ENCODE measurements at regions not wholly inside any gene's neighbourhood (a gene's known extent, or its start where the extent isn't known, plus 50 kb on each side); places are given as distances from the start of the nearest gene placed in this dataset.

DNA sequence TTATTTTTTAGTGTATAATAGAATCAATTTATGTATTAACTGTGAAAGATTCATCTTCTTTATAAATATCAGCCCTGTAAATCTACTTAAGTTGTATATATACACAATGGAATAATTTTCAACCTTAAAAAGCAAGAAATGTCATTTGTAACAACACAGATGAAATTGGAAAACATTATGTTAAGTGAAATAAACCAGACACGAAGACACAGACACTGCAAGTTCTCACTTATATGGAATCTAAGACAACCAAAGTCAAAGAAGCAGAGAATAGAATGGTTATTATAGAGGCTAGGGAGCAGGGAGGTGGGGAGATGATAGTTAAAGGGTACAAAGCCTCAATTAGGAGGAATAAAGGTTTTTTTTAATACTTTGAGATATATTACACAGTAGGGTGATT lies 1404.4 kb downstream of the HACE1 start:
- TF ChIP-seq, protein P1, sequence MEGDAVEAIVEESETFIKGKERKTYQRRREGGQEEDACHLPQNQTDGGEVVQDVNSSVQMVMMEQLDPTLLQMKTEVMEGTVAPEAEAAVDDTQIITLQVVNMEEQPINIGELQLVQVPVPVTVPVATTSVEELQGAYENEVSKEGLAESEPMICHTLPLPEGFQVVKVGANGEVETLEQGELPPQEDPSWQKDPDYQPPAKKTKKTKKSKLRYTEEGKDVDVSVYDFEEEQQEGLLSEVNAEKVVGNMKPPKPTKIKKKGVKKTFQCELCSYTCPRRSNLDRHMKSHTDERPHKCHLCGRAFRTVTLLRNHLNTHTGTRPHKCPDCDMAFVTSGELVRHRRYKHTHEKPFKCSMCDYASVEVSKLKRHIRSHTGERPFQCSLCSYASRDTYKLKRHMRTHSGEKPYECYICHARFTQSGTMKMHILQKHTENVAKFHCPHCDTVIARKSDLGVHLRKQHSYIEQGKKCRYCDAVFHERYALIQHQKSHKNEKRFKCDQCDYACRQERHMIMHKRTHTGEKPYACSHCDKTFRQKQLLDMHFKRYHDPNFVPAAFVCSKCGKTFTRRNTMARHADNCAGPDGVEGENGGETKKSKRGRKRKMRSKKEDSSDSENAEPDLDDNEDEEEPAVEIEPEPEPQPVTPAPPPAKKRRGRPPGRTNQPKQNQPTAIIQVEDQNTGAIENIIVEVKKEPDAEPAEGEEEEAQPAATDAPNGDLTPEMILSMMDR (IDR thresholded peaks at IDR 0.05) = no peak
- no peak for TF ChIP-seq POLR2A (IDR thresholded peaks at IDR 0.05; ENCODE audit: low read depth)
- TF ChIP-seq POLR2AphosphoS5 (IDR thresholded peaks at IDR 0.05) = no peak
- no peak for TF ChIP-seq EP300 (IDR thresholded peaks at IDR 0.05)
- 58% methylated on average over 1 of the region's 1 CpG for WGBS
- DNase-seq (ENCODE audit: extremely low spot score) = no peak
- H3K9me3 ChIP-seq = no peaks in the 10 kb centered on the region
- intact Hi-C loops (cut with DNase I) = no loop called here
- H3K4me3 ChIP-seq = no peak overlapping the region
- no peaks in the 10 kb centered on the region for H3K4me1 ChIP-seq
- H3K27ac ChIP-seq (replicated peaks in 1 of 4) = no peak overlapping the region
- H3K27me3 ChIP-seq = no peaks in the 10 kb centered on the region
- H3K36me3 ChIP-seq = no peaks in the 10 kb centered on the region

DNA sequence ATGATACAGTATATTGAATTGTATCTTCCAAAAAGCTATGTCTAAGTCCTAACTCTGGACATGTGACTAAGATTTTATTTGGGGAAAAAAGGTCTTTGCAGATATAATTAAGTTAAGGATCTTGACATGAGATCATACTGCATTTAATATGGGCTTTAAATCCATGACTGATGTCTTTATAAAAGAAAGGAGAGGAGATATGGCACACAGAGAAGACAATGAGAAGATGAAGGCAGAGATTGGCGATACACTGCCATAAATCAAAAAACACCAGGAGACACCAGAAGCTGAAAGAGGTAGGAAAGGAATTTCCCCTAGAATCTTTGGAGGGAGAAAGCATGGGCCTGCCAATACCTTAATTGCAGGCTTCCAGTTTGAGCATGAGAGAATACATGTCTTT lies 1450.2 kb downstream of the HACE1 start:
- Histone ChIP-seq H3K27me3 (no peaks in the 10 kb centered on the region), H3K4me1 (no peaks in the 10 kb centered on the region), H3K27ac (replicated peaks in 1 of 4) (no peak overlapping the region), H3K4me3 (no peak overlapping the region), H3K36me3 (no peaks in the 10 kb centered on the region), H3K9me3 (no peaks in the 10 kb centered on the region)
- intact Hi-C loops (cut with DNase I) = no loop called here
- 81% methylated on average over 1 of the region's 1 CpG for WGBS
- TF ChIP-seq, protein P1 (IDR thresholded peaks at IDR 0.05) = no peak
- no peak for DNase-seq (ENCODE audit: extremely low spot score)

DNA sequence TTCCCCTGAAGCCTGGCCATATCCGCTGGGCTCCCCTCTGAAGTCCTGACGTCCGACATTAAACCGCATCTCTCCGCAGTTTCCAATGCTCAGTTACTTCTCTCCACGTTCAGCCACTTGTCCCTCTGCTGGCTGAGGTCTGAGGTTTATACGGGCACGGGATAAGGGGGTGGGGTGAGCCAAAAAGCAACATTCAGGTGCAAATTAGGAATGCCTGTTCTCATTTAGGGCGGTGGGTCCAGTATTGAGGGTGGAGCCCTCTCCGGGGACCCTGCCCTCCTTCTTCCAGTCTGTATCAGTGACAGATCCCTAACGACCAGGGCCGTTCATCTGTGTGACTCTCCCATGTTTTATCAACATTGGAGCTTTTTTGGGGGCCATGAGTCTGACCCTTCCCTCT lies 1454.4 kb downstream of the HACE1 start:
- peaks cover 0 to 4% (median under 1%) of the 10 kb centered on the region in 4 donors for H3K9me3 ChIP-seq
- no peaks in the 10 kb centered on the region for H3K27me3 ChIP-seq
- WGBS = 86% methylated on average over 12 of the region's 12 CpGs
- H3K27ac ChIP-seq (replicated peaks in 1 of 4) = no peak overlapping the region
- no peak overlapping the region for H3K4me3 ChIP-seq
- no peak for DNase-seq (ENCODE audit: extremely low spot score)
- no peaks in the 10 kb centered on the region for H3K36me3 ChIP-seq
- H3K4me1 ChIP-seq = no peaks in the 10 kb centered on the region
- intact Hi-C loops (cut with DNase I) = no loop called here
- TF ChIP-seq POLR2A (IDR thresholded peaks at IDR 0.05; ENCODE audit: low read depth) = no peak
- TF ChIP-seq POLR2AphosphoS5 (IDR thresholded peaks at IDR 0.05) = no peak
- TF ChIP-seq EP300 (IDR thresholded peaks at IDR 0.05) = no peak
- TF ChIP-seq, protein P1 (IDR thresholded peaks at IDR 0.05) = no peak

DNA sequence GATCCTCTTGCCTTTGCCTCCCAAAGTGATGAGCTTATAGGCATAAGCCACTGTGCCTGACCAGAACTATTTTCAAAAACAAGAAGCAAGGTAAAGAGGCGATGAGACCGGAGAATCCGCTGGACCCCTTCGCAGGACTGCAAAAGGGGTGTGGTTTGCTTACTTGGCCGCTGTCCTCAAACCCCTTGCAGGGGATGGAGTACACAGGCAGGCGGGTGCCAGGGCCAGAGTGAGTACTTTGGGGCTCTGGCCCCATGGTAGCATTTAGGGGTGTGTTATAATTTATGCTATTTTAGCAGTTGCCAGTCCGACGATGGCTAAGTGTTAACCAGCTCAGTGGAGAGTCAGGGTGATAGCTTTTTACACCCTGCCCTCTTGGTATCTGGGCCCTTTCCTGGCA lies 1454.9 kb downstream of the HACE1 start:
- TF ChIP-seq, protein P1 (IDR thresholded peaks at IDR 0.05) = no peak
- TF ChIP-seq POLR2A (IDR thresholded peaks at IDR 0.05; ENCODE audit: low read depth) = no peak
- TF ChIP-seq POLR2AphosphoS5 (IDR thresholded peaks at IDR 0.05) = no peak
- 90% methylated on average over 8 of the region's 8 CpGs for WGBS
- Histone ChIP-seq H3K9me3 (peaks cover 0 to 5% (median 2%) of the 10 kb centered on the region in 4 donors), H3K27me3 (no peaks in the 10 kb centered on the region), H3K36me3 (no peaks in the 10 kb centered on the region), H3K4me1 (no peaks in the 10 kb centered on the region), H3K27ac (replicated peaks in 1 of 4) (no peak overlapping the region), H3K4me3 (no peak overlapping the region)
- intact Hi-C loops (cut with DNase I) = no loop called here
- no peak for DNase-seq (ENCODE audit: extremely low spot score)

DNA sequence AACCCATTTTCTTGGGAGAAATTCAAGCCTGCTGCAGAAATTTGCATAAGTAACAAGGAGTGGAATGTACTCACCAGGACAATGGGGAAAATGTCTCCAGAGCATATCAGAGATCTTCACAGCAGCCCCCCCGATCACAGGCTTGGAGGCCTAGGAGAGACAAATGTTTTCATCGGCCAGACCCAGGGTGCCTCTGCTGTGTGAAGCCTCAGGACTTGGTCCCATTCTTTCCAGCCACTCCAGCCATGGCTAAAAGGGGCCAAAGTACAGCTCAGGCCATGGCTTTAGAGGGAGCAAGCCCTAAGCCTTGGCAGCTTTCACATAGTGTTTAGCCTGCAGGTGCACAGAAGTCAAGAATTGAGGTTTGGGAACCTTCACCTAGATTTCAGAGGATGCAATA lies 1463.0 kb downstream of the HACE1 start:
- Histone ChIP-seq H3K27me3 (no peaks in the 10 kb centered on the region), H3K4me1 (no peaks in the 10 kb centered on the region), H3K4me3 (no peak overlapping the region), H3K27ac (replicated peaks in 1 of 4) (no peak overlapping the region), H3K9me3 (peaks cover 0 to 5% (median 2%) of the 10 kb centered on the region in 4 donors), H3K36me3 (no peaks in the 10 kb centered on the region)
- intact Hi-C loops (cut with DNase I) = no loop called here
- TF ChIP-seq POLR2A (IDR thresholded peaks at IDR 0.05; ENCODE audit: low read depth) (no peak), POLR2AphosphoS5 (IDR thresholded peaks at IDR 0.05) (no peak), EP300 (IDR thresholded peaks at IDR 0.05) (no peak)
- TF ChIP-seq, protein P1 (IDR thresholded peaks at IDR 0.05) = no peak
- WGBS = 100% methylated on average over 2 of the region's 2 CpGs
- DNase-seq (ENCODE audit: extremely low spot score) = no peak

All from esophagus muscularis mucosa (tissue), 4 donors.